ENCODE measurements at regions not wholly inside any gene's neighbourhood (a gene's known extent, or its start where the extent isn't known, plus 50 kb on each side); places are given as distances from the start of the nearest gene placed in this dataset.

DNA sequence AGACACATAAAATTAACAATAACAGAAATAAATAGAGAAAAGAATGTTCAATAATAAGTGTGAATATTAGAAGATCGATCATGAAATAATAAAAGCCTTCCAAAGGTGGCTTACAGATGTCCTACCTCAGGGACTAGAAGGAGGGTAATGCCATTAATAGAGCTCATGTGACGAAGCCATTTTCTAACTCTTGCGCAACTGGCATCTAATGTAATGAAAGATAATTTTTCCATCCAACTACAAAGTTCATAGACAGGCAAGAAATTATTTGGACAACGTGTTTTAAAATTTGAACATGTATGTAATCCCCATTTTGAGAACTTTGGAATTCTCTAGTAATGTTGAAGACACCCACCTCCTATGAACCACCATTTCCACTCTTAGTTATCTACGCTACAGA lies 1394.3 kb upstream of the LRRTM3 start:
- TF ChIP-seq GLIS3 (CRISPR knock-in tag; IDR thresholded peaks at IDR 0.05): no peak
- TF ChIP-seq CREB5 (CRISPR knock-in tag; IDR thresholded peaks at IDR 0.05; ENCODE audit: low read depth): no peak
- no peak for TF ChIP-seq TSHZ2 (CRISPR knock-in tag; IDR thresholded peaks at IDR 0.05)
- no peak for TF ChIP-seq ESRRG (CRISPR knock-in tag; IDR thresholded peaks at IDR 0.05)
- no peak for TF ChIP-seq ARNTL (CRISPR knock-in tag; IDR thresholded peaks at IDR 0.05; ENCODE audit: borderline replicate concordance, low read depth)
- TF ChIP-seq ZNF565 (CRISPR knock-in tag; conservative IDR thresholded peaks at IDR 0.05; ENCODE audit: low read depth): no peak
- no peak for TF ChIP-seq ZNF8 (CRISPR knock-in tag; IDR thresholded peaks at IDR 0.05)
- no peak for TF ChIP-seq BACH2 (CRISPR knock-in tag; IDR thresholded peaks at IDR 0.05; ENCODE audit: borderline replicate concordance)
- TF ChIP-seq, protein P1, sequence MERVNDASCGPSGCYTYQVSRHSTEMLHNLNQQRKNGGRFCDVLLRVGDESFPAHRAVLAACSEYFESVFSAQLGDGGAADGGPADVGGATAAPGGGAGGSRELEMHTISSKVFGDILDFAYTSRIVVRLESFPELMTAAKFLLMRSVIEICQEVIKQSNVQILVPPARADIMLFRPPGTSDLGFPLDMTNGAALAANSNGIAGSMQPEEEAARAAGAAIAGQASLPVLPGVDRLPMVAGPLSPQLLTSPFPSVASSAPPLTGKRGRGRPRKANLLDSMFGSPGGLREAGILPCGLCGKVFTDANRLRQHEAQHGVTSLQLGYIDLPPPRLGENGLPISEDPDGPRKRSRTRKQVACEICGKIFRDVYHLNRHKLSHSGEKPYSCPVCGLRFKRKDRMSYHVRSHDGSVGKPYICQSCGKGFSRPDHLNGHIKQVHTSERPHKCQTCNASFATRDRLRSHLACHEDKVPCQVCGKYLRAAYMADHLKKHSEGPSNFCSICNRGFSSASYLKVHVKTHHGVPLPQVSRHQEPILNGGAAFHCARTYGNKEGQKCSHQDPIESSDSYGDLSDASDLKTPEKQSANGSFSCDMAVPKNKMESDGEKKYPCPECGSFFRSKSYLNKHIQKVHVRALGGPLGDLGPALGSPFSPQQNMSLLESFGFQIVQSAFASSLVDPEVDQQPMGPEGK (CRISPR knock-in tag; IDR thresholded peaks at IDR 0.05; ENCODE audit: borderline replicate concordance): no peak
- no peak for TF ChIP-seq OSR1 (CRISPR knock-in tag; IDR thresholded peaks at IDR 0.05)
- TF ChIP-seq CSDC2 (CRISPR knock-in tag; IDR thresholded peaks at IDR 0.05): no peak
- no peak for TF ChIP-seq TOX (CRISPR knock-in tag; IDR thresholded peaks at IDR 0.05; ENCODE audit: borderline replicate concordance)
- no peak for TF ChIP-seq RARB (CRISPR knock-in tag; IDR thresholded peaks at IDR 0.05)
- TF ChIP-seq CSRNP3 (CRISPR knock-in tag; IDR thresholded peaks at IDR 0.05): no peak
